ENCODE measurements at regions not wholly inside any gene's neighbourhood (a gene's known extent, or its start where the extent isn't known, plus 50 kb on each side); places are given as distances from the start of the nearest gene placed in this dataset.
"Not testable (repeated sequence)": the region's sequence is repeated elsewhere in the genome, so short reads cannot be mapped to it uniquely, and the experiment has no call there.

- DNase-seq (ENCODE audit: low spot score) = not testable (repeated sequence)
Measured at GRCh38 chr1:224028802-224029201, 85.1 kb upstream of the FBXO28 start.

- not testable (repeated sequence) for DNase-seq (ENCODE audit: low spot score)
Measured at GRCh38 chr1:224023122-224023521, 90.8 kb upstream of the FBXO28 start.

GRCh38 chr1:224022249-224022970 is 91.5 kb upstream of the FBXO28 start:
- not testable (repeated sequence) for DNase-seq (ENCODE audit: low spot score)

GRCh38 chr1:224019866-224020265 is 94.0 kb upstream of the FBXO28 start:
- DNase-seq (ENCODE audit: low spot score) = not testable (repeated sequence)

GRCh38 chr1:224015782-224016181 is 98.1 kb upstream of the FBXO28 start:
- DNase-seq (ENCODE audit: low spot score) = not testable (repeated sequence)

GRCh38 chr1:224014330-224014649 is 99.6 kb upstream of the FBXO28 start:
- DNase-seq (ENCODE audit: low spot score) = no peak

- DNase-seq (ENCODE audit: low spot score) = not testable (repeated sequence)
Measured at GRCh38 chr1:224013626-224014329, 100.1 kb upstream of the FBXO28 start.

- not testable (repeated sequence) for DNase-seq (ENCODE audit: low spot score)
Measured at GRCh38 chr1:224012807-224013434, 101.0 kb upstream of the FBXO28 start.

- not testable (repeated sequence) for DNase-seq (ENCODE audit: low spot score)
Measured at GRCh38 chr1:224012162-224012561, 101.7 kb upstream of the FBXO28 start.

- DNase-seq (ENCODE audit: low spot score) = not testable (repeated sequence)
Measured at GRCh38 chr1:224011751-224012150, 102.2 kb upstream of the FBXO28 start.

- not testable (repeated sequence) for DNase-seq (ENCODE audit: low spot score)
Measured at GRCh38 chr1:224011153-224011552, 102.8 kb upstream of the FBXO28 start.

GRCh38 chr1:224005973-224006372 is 107.9 kb upstream of the FBXO28 start:
- DNase-seq (ENCODE audit: low spot score) = not testable (repeated sequence)

- peak; percentile 82 for DNase-seq (ENCODE audit: low spot score)
Measured at GRCh38 chr1:224004552-224005315, 109.2 kb upstream of the FBXO28 start.

GRCh38 chr1:224003896-224004295 is 110.0 kb upstream of the FBXO28 start:
- not testable (repeated sequence) for DNase-seq (ENCODE audit: low spot score)

GRCh38 chr1:224001757-224002156 is 112.2 kb upstream of the FBXO28 start:
- not testable (repeated sequence) for DNase-seq (ENCODE audit: low spot score)

- DNase-seq (ENCODE audit: low spot score) = not testable (repeated sequence)
Measured at GRCh38 chr1:223999761-224000160, 114.2 kb upstream of the FBXO28 start.

- DNase-seq (ENCODE audit: low spot score) = peak; percentile 22
Measured at GRCh38 chr1:223998676-223999455, 115.0 kb upstream of the FBXO28 start.

- DNase-seq (ENCODE audit: low spot score) = not testable (repeated sequence)
Measured at GRCh38 chr1:223996376-223996775, 117.5 kb upstream of the FBXO28 start.

GRCh38 chr1:223992456-223993246 is 121.3 kb upstream of the FBXO28 start:
- DNase-seq (ENCODE audit: low spot score) = peak; percentile 99

GRCh38 chr1:223991297-223991857 is 122.5 kb upstream of the FBXO28 start:
- not testable (repeated sequence) for DNase-seq (ENCODE audit: low spot score)

All from NAMALWA (cell line).